Activated CD4-positive, alpha-beta T cell treated with anti-CD3 and anti-CD28 coated beads, Interleukin-2, amount 50 U/mL, for 16 hours (primary cell): ENCODE measurements at regions not wholly inside any gene's neighbourhood (a gene's known extent, or its start where the extent isn't known, plus 50 kb on each side); places are given as distances from the start of the nearest gene placed in this dataset.
"Not testable (repeated sequence)": the region's sequence is repeated elsewhere in the genome, so short reads cannot be mapped to it uniquely, and the experiment has no call there.

Experiments used
- DNase-seq: peaks from one replicate; pipeline ENCODE4 v3.0.0-alpha.2; 2020

DNA sequence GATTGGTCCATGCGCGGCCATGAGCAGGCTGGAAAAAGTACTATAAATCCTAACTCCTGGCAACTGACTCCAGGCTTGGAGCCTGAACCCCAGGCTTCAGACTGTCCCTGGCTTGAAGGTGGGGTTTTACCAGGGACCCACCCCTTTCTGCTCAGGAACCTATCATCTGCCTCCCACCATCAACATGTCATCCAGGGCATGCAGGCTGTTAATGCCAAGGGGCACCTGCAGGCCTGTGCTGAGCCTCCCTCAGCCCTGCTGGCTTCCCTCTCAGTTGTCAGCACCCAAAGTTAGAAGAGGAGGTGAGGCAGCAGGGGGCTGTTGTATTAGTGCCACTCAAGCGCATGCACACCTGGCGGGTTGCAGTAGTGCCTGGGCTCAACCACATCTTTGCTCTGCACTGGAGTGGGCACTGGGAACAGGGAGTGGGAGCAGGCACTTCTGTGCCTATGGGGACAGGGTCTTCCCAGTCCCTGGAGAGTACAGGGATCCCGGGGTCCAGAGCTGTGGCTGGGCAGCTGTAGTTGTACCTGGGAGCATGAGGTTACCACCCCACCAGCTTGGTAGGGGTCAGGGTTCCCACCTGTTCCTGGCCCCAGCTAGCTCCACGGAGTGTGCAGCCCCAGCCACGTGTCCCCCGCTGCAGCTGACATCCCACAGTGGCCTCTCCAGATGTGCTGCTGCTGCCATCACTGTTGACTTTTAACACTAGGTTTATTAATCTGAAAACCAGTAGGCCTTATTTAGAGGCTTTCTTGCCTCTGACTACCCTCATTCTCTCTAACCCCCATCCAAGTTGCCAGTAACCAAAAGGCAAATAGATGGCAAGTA lies 306.2 kb upstream of the RIOK2 start:
- no peak for DNase-seq

DNA sequence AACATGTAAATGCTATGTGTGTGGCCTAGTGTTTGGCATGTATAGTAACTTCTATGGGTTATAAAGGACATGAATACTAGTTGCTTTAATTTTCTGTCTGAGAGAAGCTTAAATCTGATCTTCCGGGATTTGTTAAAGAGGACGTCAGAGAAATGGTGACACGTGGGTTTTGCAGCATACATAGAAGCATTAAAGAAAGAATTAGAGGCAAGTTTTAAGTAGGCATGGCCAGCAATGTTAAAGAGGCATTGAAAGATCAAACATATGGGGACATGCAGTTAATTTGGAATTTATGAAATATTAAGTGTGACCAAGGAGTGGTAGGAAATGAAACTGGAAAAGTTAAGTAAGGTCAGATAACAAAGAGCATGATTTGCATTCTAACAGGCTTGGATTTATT lies 311.4 kb upstream of the RIOK2 start:
- DNase-seq = no peak

DNA sequence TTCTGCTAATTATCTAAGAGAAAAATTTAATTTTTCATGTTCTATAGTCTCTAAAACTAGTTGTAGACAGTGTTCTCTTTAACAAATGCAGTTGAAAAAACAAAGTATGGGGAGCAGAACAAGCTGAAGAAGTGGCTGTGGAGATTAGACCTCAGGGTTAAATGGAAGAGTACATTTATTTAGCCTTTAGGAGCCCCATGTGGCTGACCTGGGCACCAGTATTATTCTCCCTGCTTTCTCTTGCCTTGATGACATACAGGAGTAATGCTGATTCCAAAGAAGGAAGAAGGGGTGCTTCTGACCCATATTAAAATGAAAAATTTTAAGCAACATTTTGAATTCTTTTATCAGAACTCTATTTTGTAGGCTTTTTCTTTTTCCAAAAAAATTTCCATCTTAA lies 312.3 kb upstream of the RIOK2 start:
- no peak for DNase-seq

DNA sequence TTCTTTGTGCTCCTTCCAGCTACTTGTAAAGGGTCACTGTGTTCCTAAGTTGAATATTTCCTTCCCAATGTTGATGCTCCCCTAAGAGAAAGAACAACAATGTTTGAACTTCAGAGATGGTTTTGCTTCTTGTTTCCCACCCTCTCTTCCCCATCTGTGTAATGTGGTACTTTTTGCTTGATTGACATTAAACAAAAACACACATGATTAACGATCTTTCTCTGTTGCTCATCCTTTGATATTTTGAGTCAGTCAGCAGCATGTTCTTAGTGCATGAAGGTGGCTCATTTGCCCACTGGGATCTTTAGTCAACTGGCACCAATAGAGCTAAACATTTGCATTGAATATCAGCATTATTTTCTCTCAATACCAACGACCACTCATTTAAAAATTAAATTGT lies 313.0 kb upstream of the RIOK2 start:
- DNase-seq = no peak

DNA sequence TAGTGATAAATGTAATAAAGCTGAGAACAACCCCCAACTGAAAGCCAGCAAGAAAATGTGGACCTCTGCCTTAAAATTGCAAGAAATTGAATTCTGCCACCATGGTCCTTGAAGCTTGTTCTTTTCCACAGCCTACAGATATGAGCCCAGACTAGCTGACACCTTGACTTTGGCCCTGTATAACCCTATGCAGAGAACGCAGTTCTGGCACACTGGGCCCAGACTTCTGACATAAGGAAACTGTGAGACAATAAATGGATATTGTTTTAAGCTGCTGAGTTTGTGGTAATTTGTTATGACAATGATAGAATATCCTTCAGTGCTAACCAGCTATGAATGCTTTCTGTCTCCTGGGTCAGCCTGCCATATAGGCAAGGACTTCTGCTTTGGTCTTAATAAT lies 315.6 kb upstream of the RIOK2 start:
- no peak for DNase-seq

DNA sequence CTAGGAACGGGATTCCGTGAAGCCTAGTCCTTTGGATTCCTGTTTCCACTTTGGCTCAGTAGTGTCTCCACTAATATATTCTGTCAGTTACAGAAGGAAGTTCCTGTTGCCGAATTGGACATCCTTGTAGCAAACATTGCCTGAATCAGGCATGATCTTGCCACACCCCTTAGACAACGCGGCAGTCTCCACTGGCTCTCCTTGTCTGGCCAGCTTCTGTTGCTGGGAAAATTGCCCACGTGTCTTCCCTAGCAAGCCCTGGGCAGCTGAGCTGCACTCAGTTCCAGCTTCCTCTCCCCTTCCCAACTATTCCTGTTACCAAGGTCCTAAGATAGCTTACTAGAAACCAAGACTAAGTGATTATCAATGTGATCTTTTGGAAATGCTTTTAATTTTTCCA lies 316.6 kb upstream of the RIOK2 start:
- no peak for DNase-seq

DNA sequence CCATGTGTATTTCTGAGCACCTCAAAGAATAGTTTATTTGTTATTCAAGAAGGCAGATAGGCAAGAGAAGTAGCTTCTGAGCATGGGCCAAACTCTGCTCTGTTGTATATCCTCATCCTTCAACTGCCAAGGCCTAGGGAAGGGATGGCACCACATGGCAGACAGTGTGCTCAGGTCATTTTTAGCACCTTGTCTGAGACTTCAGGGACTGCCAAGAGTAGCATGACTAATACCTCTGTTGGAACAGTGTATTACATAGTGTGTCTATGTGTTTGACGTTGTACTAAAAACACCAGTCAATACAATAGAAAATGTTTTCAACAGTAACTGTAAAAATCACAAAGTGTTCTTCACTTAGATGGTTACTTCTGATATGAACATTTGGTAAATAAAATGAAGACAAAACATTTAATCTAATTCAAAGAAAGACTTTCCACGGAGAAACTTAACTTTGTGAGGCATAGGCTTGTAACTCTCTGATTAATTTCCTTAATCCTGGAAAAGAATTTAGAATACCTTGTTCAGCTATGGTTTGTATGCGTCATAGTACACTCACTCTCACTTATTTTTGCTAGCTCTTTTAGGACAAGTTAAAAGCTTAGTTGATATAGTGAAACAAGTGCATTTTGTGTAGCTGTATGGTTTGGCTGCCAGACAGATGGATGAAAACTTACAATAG lies 318.4 kb upstream of the RIOK2 start:
- no peak for DNase-seq

DNA sequence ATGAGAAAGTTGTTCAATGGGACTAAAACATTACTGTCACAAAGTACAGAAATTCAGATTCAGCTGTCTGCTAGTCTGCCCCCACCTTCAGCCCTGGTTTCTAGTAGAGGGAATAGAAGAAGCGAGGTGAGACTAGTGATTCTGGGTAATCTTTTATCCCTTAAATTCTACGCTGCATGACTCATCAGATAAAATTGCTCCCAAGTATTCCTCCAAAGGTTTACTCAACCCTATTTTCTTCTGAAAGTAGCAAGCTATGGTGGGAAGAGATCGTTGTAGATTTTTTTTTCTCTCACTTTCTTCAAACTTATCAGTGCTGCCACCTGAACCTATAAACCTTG lies 318.9 kb upstream of the RIOK2 start:
- no peak for DNase-seq

DNA sequence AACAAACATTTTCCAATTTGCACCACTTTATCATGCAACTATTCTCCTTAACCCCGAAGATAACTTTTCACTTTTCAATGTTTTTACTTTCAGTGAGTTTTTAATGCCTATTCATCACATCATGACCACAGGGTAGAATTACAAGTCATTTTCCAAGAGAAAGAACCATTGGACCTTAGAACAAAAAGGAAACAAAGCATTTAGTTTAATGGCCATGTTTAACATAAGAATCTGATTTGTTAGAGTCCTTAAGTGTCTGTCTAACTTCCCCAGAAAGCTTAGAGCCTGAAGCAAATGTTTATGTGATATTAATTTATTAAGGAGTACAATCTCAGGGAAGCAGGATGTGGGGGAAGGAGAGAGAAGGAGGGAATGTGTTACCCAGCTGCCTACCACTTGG lies 325.8 kb upstream of the RIOK2 start:
- DNase-seq = no peak

DNA sequence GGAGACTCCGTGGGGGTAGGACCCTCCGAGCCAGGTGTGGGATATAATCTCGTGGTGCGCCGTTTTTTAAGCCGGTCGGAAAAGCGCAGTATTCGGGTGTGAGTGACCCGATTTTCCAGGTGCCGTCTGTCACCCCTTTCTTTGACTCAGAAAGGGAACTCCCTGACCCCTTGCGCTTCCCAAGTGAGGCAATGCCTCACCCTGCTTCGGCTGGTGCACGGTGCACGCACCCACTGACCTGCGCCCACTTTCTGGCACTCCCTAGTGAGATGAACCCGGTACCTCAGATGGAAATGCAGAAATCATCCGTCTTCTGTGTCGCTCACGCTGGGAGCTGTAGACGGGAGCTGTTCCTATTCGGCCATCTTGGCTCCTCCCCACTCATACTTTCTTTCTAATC lies 336.5 kb upstream of the RIOK2 start:
- not testable (repeated sequence) for DNase-seq

DNA sequence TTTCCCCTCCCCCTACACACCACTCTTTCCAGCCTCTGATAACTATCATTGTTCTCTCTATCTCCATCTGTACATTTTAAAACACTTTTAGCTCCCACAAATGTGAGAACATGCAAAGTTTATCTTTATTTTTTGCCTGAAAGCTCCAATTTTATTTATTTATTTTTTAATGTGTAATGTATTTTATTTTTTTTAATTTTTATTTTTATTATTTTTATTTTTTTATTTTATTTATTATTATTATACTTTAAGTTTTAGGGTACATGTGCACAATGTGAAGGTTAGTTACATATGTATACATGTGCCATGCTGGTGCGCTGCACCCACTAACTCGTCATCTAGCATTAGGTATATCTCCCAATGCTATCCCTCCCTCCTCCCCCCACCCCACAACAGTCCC lies 340.3 kb upstream of the RIOK2 start:
- DNase-seq = not testable (repeated sequence)

DNA sequence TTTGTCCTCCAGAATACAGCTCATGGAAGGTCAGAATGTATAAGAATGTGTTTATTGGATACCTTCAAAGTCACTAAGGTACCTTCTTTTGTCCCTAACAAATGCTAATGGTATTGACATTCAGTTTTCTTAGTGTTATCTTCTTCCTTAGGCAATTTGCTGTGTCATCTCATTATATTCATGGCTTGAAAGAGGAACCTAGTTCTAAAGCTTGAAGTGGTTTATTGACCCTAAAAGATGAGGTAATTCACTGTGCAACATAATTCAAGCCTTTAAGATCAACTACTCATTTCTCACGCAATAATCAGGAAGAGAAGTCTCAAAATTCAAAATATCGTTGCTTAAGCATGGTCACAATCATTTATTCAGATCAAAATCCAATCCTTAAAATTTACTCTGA lies 342.7 kb upstream of the RIOK2 start:
- no peak for DNase-seq

DNA sequence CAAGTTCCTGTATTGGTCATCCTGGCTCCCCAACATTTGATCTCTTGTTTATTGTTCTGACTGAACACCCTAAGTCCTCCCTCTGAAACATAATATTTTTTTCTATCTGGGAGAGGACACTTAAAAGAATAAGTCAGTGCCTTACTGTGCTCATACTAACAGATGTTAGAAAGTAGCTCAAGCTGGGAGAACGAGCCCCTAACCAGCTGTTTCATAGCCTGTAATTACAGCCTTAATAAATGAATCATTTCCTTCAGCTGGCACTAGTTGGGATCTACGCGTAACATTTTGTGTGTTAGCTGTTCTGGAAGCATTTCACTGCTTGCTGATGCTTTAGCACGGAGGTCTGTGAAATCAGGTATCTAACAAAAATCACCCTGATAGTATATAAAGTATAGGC lies 345.9 kb upstream of the RIOK2 start:
- DNase-seq = no peak

DNA sequence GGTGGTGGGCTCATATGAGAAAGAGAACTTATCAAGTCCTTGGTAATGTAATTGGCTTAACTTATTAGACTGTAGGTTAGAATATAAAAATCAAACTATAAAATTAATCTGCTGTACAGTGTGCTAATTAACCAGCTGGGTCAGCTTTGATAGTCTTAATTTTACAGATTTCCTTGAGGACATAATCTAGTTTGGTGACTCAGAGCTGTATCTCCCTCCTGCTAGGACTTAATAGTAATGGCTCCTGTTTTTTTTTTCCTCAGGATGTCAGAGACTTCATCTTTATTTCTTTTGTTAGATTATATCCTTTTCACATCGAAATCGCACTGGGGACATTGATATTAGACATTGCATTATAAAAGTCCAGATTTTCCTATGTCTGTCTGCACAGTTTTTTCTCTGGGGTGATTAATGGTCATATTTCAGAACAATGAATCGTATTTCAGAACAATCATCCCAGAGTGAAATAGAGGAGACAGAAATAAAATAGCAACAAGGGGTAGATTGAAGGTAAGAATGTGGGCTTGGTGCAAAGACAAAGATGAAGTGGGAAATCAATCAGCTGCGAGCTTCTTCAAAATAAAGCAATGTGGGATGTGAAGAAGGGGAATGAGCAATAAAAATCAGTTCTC lies 346.4 kb upstream of the RIOK2 start:
- DNase-seq = no peak

DNA sequence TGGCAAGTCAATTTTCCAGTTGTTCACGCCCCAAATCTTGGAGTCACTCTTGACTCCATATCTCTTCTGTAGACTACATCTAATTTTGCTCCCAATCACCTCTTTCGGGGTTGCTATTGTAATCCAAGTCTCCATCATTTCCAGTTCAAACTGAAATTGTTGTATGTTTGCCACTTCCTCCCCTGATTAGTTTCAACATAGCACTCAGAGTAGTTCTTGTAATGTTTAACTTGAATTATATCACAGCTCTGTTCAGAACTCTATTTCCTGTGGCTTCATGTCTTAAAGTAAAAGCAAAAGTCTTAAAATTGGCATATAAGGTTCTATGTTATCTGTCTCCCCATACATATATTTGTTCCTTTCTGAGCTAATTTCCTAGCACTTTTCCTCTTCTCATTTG lies 348.5 kb upstream of the RIOK2 start:
- DNase-seq = no peak

DNA sequence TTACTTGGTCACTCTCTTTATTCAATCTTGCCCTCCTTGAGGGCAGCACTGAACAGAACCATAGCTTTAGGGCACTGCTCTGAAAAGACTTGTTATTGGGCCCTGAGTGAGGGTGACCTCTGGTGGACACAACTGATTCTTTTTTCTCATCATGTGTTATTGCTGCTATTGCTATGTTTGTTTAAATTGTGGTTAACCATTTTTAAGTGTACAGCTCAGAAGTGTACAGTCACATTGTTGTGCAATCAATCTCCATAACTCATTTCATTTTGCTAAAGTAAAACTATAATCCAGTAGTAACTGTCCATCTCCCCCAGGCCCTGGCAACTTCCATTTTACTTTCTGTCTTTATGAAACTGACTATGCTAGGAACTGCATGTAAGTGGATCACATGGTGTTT lies 351.1 kb upstream of the RIOK2 start:
- DNase-seq = peak; percentile 37

DNA sequence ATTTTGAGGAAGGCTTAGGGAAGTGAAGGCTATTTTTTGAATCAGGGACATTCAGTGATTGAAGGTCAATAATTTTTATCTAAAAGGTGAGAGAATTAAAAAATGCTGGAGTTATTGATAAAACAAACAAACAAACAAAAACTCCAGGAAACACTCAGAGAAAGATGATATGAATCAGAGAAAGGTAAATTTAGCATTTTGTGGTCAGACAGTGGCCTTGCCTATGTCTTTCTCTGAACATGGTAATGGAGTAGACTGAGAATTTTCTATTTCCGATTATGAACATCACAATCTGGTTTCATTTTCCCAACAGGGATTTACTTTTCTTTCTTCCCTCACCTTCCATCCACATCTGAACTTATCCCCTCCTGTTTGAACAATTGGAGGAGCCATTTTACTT lies 353.6 kb upstream of the RIOK2 start:
- no peak for DNase-seq

DNA sequence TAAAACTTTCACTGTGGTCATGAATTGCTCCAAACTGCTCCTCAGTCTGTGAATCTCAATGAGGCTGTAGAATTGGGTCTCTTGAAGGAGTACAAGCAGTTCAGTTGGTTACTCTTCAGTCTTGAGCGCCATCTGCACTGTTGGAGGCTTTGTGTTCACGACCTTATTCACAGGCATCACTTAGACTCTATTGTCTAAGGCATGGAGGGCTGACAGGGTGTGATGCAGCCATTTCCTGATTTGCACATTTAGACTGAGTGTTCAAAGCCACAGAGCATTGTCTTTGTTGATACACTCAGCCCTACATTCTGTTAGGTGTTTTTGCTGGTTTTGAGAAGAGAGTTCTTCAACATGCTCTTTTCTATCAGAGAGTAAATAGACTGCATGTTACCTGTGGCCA lies 355.9 kb upstream of the RIOK2 start:
- DNase-seq = no peak

DNA sequence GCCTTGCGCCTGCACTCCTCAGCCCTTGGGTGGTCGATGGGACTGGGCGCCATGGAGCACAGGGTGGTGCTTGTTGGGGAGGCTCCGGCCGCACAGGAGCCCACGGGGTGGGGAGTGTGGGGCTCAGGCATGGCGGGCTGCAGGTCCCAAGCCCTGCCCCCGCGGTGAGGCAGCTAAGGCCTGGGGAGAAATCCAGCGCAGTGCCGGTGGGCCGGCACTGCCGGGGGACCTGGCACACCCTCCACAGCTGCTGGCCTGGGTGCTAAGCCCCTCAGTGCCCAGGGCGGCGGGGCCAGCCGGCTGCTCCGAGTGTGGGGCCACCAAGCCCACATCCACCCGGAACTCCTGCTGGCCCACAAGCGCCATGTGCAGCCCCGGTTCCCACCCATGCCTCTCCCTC lies 358.8 kb upstream of the RIOK2 start:
- no peak for DNase-seq

DNA sequence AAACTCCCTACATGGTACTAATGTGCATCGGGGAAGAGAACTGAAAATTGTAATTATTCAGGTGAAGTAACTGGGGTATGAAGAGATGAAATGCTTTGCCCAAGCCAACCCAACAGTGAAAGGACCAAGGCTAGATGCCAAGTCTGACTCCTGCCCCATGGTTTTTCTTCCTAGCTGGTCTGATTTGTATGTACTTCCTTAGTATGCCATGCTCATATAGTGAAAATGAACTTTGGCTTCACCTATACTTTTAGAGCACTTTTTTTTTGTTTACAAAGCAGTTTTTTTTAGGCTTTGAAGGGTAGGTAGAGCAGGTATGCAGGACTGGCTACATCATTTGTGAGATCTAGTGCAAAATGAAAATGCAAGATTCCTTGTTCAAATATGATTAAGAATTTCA lies 359.4 kb upstream of the RIOK2 start:
- DNase-seq = no peak

DNA sequence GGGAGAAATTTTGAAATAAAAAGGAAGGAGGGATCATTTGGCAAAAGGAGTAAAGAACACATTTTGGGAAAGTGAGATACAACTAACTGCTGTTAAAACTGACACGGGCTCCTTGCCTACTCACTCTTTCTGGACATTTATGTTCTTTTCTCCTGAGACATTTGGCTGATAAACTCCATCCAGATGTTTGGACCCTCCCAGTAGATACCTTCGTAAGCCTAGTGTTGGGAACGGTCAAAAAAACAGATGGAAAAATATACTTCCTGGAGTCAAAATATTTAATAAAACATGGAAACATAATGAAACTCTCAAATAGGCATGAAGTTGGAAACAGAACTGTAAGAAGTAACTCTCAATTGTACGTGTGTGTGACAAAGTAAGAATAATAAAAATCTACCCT lies 360.1 kb upstream of the RIOK2 start:
- no peak for DNase-seq

DNA sequence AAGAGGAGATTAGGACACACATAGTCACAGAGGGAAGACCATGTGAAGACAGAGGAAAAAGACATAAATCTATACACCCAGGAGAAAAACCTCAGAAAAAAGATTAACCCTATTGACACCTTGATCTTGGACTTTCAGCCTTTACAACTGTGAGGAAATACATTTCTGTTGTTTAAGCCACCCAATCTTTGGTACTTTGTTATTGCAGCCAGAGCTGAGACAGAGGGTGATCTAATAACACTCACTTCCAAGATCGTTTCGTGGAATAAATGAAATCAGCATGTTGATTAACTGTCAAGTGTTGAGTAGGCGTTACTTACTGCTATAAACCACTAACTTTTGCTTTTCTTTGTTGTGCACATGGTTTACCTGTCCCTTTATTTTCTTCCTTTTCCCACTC lies 361.2 kb upstream of the RIOK2 start:
- DNase-seq = no peak

DNA sequence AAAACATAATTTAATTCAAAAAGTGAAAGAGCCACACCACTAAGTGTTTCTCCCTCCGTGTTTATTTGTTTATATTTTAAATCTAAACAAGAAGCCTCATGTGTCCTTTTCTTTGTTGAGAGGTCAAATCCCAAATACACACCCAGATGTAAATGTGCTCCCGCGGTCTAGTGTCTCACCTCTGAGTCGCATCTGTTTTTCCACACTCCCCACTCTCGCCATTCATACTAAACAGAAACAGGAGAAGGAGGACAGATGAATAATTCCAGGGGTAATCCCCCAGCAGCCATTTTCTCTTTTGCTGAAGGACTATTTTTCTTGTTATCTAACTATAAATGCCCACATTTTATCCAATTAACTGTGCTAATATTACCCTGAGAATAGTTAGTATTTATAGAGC lies 361.6 kb upstream of the RIOK2 start:
- DNase-seq = no peak

DNA sequence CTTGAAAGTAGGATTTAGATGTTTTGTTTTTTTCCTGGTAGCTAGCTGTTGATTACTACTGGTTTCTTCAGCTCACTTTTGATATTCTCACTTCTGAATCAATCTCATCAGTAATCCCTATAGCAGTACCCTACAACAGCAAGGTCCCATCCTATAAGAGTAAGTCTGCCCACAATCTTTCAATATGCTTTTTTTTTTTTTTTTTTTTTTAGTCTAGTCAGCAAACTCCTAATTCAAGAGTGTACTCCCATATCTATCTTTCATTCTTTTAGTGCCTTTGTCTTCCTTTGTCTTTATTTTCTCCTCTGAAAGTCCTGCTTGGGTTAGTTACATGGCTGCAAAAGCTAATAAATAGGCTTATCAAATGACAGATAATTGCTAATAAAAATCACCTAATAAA lies 362.4 kb upstream of the RIOK2 start:
- no peak for DNase-seq
